CD4-positive, alpha-beta T cell treated with Interferon gamma for 1 hour (primary cell): ENCODE measurements at regions not wholly inside any gene's neighbourhood (a gene's known extent, or its start where the extent isn't known, plus 50 kb on each side); places are given as distances from the start of the nearest gene placed in this dataset.
"Not testable (repeated sequence)": the region's sequence is repeated elsewhere in the genome, so short reads cannot be mapped to it uniquely, and the experiment has no call there.

Experiments used
- DNase-seq: peaks from one replicate; pipeline ENCODE4 v3.0.0-alpha.2; 2020

- DNase-seq = no peak
Observed at GRCh38 chr11:45382133-45382878, 96.2 kb upstream of the SYT13 start.

DNA sequence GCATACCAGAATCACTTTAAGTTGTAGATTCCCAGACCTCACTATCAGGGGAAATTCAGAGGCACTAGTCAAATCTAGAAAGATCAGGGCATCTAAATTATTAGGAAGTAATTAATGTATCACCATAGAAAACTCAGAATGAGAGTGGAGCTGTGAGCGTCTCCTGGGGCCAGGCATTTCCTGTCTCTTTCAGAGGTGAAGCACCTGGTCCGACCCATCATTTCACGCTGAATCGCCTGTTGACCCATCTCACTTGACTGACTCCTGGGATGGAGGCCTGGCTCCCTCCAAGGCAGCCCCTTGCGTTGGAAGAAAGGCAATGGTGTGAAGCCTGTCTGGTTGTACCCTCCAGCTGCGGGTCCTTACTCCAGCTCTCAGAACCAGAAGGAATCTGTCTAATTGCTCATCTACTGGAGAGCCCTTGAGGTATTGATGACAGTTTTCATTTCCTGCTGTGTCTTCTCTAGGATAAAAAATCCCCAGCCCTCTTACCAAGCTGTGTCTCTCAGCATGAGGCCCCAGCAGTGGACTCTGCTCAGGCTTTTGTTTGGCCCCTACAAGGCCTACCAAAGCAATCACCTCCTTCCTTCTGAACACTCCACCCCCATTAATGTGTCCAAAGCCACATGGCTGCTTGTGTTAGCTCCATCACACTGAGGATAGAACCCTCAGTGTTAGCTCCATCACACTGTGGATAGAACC lies 93.2 kb upstream of the SYT13 start:
- DNase-seq = no peak

GRCh38 chr11:45378516-45378915 lies 92.4 kb upstream of the SYT13 start:
- no peak for DNase-seq

GRCh38 chr11:45374653-45375059 lies 88.5 kb upstream of the SYT13 start:
- DNase-seq = no peak

GRCh38 chr11:45374130-45374529 lies 88.0 kb upstream of the SYT13 start:
- DNase-seq = no peak

DNA sequence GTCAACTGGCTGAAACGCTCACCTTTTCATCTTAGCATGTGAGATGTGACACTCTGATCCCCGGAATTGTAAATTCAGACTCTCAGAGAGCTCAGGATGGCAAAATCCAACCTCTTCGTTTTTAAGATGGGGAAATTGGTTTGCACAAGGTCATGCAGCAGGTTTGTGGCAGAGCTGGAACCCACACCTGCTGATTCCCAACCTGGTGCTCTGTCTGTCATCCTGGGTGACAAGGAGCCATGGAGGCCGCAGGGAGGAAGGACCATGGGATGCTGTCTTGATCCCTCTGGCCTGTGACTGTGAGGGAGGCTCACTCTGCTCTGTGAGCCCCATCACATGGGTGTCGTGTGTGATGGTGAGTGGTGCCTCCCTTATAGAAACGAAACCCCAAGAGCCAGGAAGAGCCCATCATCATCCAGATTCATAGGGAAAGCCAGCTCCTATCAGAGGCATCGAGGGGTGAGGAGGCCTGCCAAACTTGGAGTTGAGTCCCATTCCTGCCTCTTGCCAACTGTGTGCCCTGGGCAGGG lies 87.4 kb upstream of the SYT13 start:
- no peak for DNase-seq

- not testable (repeated sequence) for DNase-seq
Observed at GRCh38 chr11:45372414-45372813, 86.3 kb upstream of the SYT13 start.

DNA sequence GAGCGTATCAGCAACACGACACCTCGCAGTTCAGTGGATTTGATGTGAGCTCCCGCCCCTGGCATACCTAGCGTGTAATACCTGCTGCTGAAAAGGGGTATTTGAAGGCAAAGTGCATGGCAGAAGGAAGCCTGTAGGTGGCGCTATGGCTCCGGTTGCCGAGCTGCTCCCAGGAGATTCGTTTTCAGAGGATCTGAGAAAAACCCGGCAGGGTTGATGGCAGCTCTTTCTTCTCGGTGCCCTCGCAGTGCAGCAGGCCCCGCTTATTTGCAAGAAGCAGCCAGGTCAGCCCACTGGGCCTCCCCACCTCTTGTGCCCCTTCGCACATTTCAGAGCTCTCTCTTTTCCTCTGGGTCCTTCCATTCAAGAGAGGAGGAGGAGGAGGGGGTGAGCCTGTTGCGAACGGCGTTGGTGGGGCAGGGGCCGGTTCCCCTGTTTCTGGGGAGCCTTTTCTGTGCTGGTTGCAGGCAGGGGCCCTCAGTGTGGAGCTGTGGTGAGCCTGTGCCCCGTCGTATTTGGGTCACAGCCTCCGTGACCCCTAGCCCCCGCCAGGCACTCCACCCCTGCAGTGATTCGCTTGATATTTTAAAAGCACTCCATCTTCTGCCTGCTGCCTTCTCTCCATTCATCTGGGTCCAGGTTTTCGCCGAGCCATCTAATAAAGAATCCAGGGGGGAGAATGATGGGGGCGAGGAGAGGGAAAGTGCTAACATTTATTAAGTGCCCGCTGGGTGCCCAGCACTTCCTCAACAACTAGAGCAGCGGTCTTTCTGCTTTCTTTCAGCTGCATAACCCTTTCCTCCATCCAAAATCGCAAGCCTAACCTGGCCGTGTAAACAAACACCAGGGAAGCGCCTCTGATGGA lies 85.3 kb upstream of the SYT13 start:
- DNase-seq = peak; percentile 52

GRCh38 chr11:45369313-45369712 lies 83.2 kb upstream of the SYT13 start:
- DNase-seq = no peak

- DNase-seq = no peak
Observed at GRCh38 chr11:45368697-45369096, 82.6 kb upstream of the SYT13 start.

GRCh38 chr11:45366619-45367190 lies 80.6 kb upstream of the SYT13 start:
- DNase-seq = no peak

- no peak for DNase-seq
Observed at GRCh38 chr11:45365961-45366618, 79.9 kb upstream of the SYT13 start.

- DNase-seq = no peak
Observed at GRCh38 chr11:45362636-45363035, 76.5 kb upstream of the SYT13 start.

GRCh38 chr11:45361551-45361950 lies 75.4 kb upstream of the SYT13 start:
- DNase-seq = no peak

- no peak for DNase-seq
Observed at GRCh38 chr11:45355706-45356041, 69.5 kb upstream of the SYT13 start.

DNA sequence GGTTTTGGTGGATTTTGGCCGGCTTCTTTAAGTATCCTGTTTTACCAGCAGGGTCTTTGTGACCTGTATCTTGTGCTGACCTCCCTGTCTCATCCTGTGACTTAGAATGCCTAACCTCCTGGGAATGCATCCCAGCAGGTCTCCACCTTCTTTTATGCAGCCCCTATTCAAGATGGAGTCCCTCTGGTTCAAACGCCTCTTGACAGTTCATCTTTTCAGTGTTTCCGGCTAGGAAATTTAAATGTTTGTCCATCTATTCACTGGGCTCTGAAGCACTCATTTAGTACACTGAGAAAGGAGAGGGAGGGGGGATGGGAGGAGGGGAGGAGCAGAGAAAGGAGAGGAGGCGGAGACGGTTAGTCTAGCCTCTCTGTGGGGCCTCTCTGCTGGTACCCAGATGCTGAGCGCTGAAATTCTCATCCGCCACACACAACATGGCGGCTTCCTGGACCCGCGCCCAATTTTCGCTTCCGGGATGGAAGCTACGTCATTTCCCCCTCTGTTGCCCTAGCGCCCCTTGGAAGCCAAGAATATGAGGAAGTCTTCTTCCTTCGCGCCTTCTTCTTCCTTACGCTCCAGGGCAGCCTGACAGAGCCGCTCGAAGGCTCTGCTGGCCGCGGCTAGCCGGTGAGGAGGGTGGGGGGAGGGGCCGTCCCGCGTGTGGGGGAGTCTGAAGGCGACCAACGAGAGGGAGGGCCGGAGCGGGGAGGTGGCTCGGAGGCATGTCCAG lies 69.0 kb upstream of the SYT13 start:
- DNase-seq = peak; percentile 88

- DNase-seq = no peak
Observed at GRCh38 chr11:45348729-45349128, 62.6 kb upstream of the SYT13 start.

DNA sequence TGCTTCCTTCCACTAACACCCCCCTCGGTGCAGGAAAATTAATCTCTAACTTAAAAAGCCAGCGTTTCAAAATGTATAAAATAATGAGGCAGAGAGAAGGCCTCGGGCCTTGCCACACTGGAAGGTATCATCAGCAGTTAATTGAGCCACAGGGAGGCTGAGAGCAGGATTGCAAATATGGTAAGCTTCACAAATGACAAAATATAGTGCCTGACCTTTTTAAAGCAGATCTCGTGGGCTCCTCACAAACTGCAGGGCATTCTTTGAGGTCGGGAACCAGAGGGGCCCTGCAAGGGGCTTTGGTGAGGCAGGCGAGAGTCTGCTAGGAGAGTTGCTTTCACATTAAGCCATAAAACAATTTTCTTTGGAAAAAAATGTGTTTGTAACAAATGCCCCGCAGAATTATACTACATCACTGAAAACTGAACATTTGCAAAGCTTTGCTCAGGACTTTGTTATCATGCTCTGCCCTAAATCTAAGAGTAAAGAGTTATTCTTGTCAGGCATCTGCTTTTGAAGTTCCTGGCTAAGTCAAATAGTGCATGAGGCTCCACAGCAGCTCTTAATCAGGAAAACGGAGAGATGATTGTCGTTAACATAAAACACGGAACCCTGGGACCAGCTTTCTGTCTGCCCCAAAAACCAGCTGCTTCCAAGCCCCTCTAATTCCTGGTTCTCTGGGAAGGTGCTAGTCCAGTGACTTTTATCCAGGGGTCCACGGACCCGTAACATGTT lies 61.4 kb upstream of the SYT13 start:
- no peak for DNase-seq

- DNase-seq = no peak
Observed at GRCh38 chr11:45345491-45345890, 59.4 kb upstream of the SYT13 start.

GRCh38 chr11:45344028-45344427 lies 57.9 kb upstream of the SYT13 start:
- no peak for DNase-seq

DNA sequence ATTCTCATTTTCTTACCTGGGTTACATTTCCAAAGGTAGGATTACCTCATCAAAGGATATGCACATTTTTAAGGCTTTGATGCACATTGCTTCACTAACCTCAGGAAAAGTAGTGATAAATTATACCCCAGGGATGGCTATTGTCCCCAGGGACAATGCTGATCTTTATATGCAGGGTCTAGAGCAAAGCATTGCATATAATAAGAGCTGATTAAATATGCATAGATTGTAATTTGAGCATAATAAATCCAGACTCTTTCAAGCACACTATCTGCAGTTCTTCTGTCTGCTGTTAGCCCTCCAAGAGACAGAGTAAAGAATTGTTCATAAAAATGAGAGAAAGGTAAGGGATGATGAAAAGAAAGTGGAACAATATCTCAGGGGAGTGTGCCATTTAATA lies 57.3 kb upstream of the SYT13 start:
- no peak for DNase-seq
